ENCODE measurements at regions not wholly inside any gene's neighbourhood (a gene's known extent, or its start where the extent isn't known, plus 50 kb on each side); places are given as distances from the start of the nearest gene placed in this dataset.

GRCh38 chr7:117955046-117955445 is 81.8 kb upstream of the CTTNBP2 start:
- Histone ChIP-seq H3K27me3 (ENCODE audit: control insufficient read depth in 3 of 3, insufficient read depth in 3 of 3, low read length in 2 of 3) (no peaks in the 10 kb centered on the region), H3K9me3 (ENCODE audit: control insufficient read depth in 4 of 4, insufficient read depth in 3 of 4, low read length in 3 of 4) (no peaks in the 10 kb centered on the region), H3K9ac (ENCODE audit: insufficient read depth in 1 of 2, low read length in 2 of 2) (no peak overlapping the region), H3K4me3 (no peak overlapping the region), H3K4me1 (ENCODE audit: control insufficient read depth in 5 of 5, insufficient read depth in 5 of 5, low read length in 5 of 5) (no peaks in the 10 kb centered on the region), H3K36me3 (ENCODE audit: control insufficient read depth in 4 of 4, insufficient read depth in 4 of 4, low read length in 4 of 4) (no peaks in the 10 kb centered on the region), H3K27ac (ENCODE audit: low read depth in 1 of 2, low read length in 1 of 2) (no peak overlapping the region)
- ATAC-seq (ENCODE audit: insufficient read depth, low FRiP score) = no peak
- DNase-seq = no peak
- no peak for TF ChIP-seq CTCF (IDR thresholded peaks at IDR 0.05; ENCODE audit: control extremely low read depth, extremely low read depth)
- WGBS, 2 donors = 77 to 84% methylated on average over 4 of the region's 4 CpGs

- Histone ChIP-seq H3K9ac (ENCODE audit: insufficient read depth in 1 of 2, low read length in 2 of 2) (no peak overlapping the region), H3K27ac (ENCODE audit: low read depth in 1 of 2, low read length in 1 of 2) (no peak overlapping the region), H3K9me3 (ENCODE audit: control insufficient read depth in 4 of 4, insufficient read depth in 3 of 4, low read length in 3 of 4) (no peaks in the 10 kb centered on the region), H3K27me3 (ENCODE audit: control insufficient read depth in 3 of 3, insufficient read depth in 3 of 3, low read length in 2 of 3) (no peaks in the 10 kb centered on the region), H3K36me3 (ENCODE audit: control insufficient read depth in 4 of 4, insufficient read depth in 4 of 4, low read length in 4 of 4) (no peaks in the 10 kb centered on the region), H3K4me1 (ENCODE audit: control insufficient read depth in 5 of 5, insufficient read depth in 5 of 5, low read length in 5 of 5) (peaks cover 0 to 32% (median 20%) of the 10 kb centered on the region in 5 donors), H3K4me3 (no peak overlapping the region)
- DNase-seq (no peak), ATAC-seq (ENCODE audit: insufficient read depth, low FRiP score) (no peak)
- no peak for TF ChIP-seq CTCF (IDR thresholded peaks at IDR 0.05; ENCODE audit: control extremely low read depth, extremely low read depth)
Observed at GRCh38 chr7:117960351-117960750, 87.1 kb upstream of the CTTNBP2 start.

GRCh38 chr7:117961235-117961634 is 88.0 kb upstream of the CTTNBP2 start:
- no peak overlapping the region for H3K27ac ChIP-seq (ENCODE audit: low read depth in 1 of 2, low read length in 1 of 2)
- ATAC-seq (ENCODE audit: insufficient read depth, low FRiP score) = no peak
- H3K27me3 ChIP-seq (ENCODE audit: control insufficient read depth in 3 of 3, insufficient read depth in 3 of 3, low read length in 2 of 3) = no peaks in the 10 kb centered on the region
- H3K36me3 ChIP-seq (ENCODE audit: control insufficient read depth in 4 of 4, insufficient read depth in 4 of 4, low read length in 4 of 4) = no peaks in the 10 kb centered on the region
- 63 to 77% methylated on average over 4 of the region's 4 CpGs for WGBS, 2 donors
- no peak overlapping the region for H3K4me3 ChIP-seq
- H3K9me3 ChIP-seq (ENCODE audit: control insufficient read depth in 4 of 4, insufficient read depth in 3 of 4, low read length in 3 of 4) = no peaks in the 10 kb centered on the region
- no peak for TF ChIP-seq CTCF (IDR thresholded peaks at IDR 0.05; ENCODE audit: control extremely low read depth, extremely low read depth)
- H3K9ac ChIP-seq (ENCODE audit: insufficient read depth in 1 of 2, low read length in 2 of 2) = no peak overlapping the region
- DNase-seq = no peak
- H3K4me1 ChIP-seq (ENCODE audit: control insufficient read depth in 5 of 5, insufficient read depth in 5 of 5, low read length in 5 of 5) = peaks cover 0 to 32% (median 20%) of the 10 kb centered on the region in 5 donors

GRCh38 chr7:117962366-117962994 is 89.2 kb upstream of the CTTNBP2 start:
- DNase-seq (no peak), ATAC-seq (ENCODE audit: insufficient read depth, low FRiP score) (no peak)
- Histone ChIP-seq H3K9me3 (ENCODE audit: control insufficient read depth in 4 of 4, insufficient read depth in 3 of 4, low read length in 3 of 4) (no peaks in the 10 kb centered on the region), H3K4me1 (ENCODE audit: control insufficient read depth in 5 of 5, insufficient read depth in 5 of 5, low read length in 5 of 5) (peaks cover 0 to 32% (median 20%) of the 10 kb centered on the region in 5 donors), H3K4me3 (no peak overlapping the region), H3K27ac (ENCODE audit: low read depth in 1 of 2, low read length in 1 of 2) (no peak overlapping the region), H3K36me3 (ENCODE audit: control insufficient read depth in 4 of 4, insufficient read depth in 4 of 4, low read length in 4 of 4) (no peaks in the 10 kb centered on the region), H3K27me3 (ENCODE audit: control insufficient read depth in 3 of 3, insufficient read depth in 3 of 3, low read length in 2 of 3) (no peaks in the 10 kb centered on the region), H3K9ac (ENCODE audit: insufficient read depth in 1 of 2, low read length in 2 of 2) (no peak overlapping the region)
- TF ChIP-seq CTCF (IDR thresholded peaks at IDR 0.05; ENCODE audit: control extremely low read depth, extremely low read depth) = no peak
- 84 to 90% methylated on average over 5 of the region's 5 CpGs for WGBS, 2 donors

Data from lung (tissue), 11 donors.